Skeletal muscle cell (primary cell): ENCODE measurements at regions not wholly inside any gene's neighbourhood (a gene's known extent, or its start where the extent isn't known, plus 50 kb on each side); places are given as distances from the start of the nearest gene placed in this dataset.
"Not testable (repeated sequence)": the region's sequence is repeated elsewhere in the genome, so short reads cannot be mapped to it uniquely, and the experiment has no call there.

Experiments
- DNase-seq: peaks from one replicate; pipeline ENCODE4 v3.0.0-alpha.2; 2010; ENCODE audit warnings: low read depth
- H3K4me3 ChIP-seq: 2 replicates; pipeline ENCODE4 v1.5.1; 2011; ENCODE audit warnings: low read depth, mild to moderate bottlenecking, control low read depth, low read length, moderate library complexity

- H3K4me3 ChIP-seq, DNase-seq: not testable (repeated sequence)
Measured at GRCh38 chr3:75502769-75503756, 161.1 kb upstream of the FRG2C start.

DNA sequence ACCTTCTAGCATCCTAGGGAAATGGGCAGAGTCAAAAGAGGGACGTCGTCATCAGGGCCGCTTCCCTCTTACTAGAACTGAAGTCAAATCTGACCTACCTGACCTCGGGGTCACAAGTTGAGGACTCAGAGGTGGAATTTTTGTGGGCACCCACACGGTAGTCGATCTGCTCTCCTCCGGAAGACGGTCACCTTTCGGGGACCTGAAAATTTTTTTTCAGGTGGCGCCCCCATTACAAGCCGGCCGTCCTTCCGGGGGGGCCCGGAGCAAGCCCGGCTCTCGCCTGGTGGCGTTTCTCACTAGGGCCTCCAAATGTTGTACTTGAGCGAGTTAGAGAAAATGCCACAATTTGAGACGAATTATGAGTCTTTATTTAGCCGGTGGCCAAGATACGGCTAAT lies 157.5 kb upstream of the FRG2C start:
- no peak for DNase-seq
- H3K4me3 ChIP-seq: no peak overlapping the region

- H3K4me3 ChIP-seq, DNase-seq: not testable (repeated sequence)
Measured at GRCh38 chr3:75507956-75508355, 156.2 kb upstream of the FRG2C start.

GRCh38 chr3:75527657-75528056 lies 136.5 kb upstream of the FRG2C start:
- DNase-seq, H3K4me3 ChIP-seq: not testable (repeated sequence)

DNA sequence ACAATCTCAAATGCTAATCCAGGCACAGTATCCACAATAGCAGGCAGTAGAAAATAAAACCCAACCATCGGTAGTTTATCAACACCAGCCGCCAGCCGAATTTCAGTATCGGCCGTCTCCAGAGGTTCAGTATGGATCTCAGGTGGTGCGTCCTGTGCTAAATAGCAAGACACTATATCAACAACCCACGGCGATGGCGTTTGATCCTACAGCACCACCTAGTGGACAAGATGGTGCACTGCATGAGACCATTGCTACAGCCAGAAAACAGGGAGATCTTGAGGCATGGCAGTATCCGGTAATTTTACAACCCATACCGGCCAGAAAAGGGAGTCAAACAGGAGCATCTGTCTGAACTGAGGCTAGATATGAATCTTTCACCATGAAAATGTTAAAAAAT lies 112.0 kb upstream of the FRG2C start:
- DNase-seq: not testable (repeated sequence)

GRCh38 chr3:75564427-75564826 lies 99.7 kb upstream of the FRG2C start:
- H3K4me3 ChIP-seq, DNase-seq: not testable (repeated sequence)

More for the DNA sequence above, 112.0 kb upstream of the FRG2C start:
- H3K4me3 ChIP-seq: not testable (repeated sequence)

GRCh38 chr3:75572303-75572702 lies 91.8 kb upstream of the FRG2C start:
- H3K4me3 ChIP-seq, DNase-seq: not testable (repeated sequence)

- DNase-seq, H3K4me3 ChIP-seq: not testable (repeated sequence)
Measured at GRCh38 chr3:75579091-75579490, 85.0 kb upstream of the FRG2C start.

GRCh38 chr3:75579536-75579935 lies 84.6 kb upstream of the FRG2C start:
- DNase-seq, H3K4me3 ChIP-seq: not testable (repeated sequence)

DNA sequence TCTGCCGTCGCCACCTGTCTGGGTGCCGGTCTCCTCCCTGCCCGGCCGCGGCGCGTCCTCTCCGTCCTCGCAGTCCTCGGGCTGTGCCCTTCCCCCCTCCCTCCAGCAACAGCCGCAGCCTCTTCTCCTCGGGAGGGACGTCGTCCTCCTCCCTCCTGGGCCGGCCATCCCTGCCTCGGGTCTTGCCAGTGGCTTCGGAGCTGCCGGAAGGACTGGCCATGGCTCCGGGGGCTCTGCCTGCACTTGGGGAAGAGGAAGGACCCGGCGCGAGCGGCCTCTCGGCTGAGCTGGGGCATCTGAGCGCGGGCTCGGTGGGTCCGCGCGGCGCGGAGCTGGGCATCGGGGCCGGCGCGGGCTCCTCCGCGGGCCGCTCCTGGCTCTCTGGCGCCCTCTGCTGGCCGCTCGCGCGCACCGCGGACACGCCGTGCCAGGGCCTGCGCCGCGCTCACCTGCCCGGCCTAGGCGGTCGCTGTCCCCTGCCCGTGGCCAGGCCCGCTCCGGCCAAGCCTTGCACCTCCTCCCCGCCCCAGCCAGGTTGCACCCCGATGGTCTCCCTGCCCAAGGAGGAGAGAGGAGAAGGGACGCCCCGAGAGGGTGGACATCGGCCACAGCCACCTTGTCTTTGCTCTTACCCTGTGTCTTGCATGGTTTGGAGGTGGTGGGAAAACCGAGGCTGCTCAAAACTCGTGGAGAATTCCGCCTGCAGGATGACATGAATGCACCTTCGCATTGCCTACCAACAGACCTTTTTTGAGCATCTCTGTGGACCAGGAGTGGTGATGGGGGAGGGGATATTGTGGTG lies 83.9 kb upstream of the FRG2C start:
- not testable (repeated sequence) for DNase-seq
- peak overlapping the region; percentile 47 for H3K4me3 ChIP-seq

GRCh38 chr3:75582536-75582935 lies 81.6 kb upstream of the FRG2C start:
- not testable (repeated sequence) for H3K4me3 ChIP-seq, DNase-seq

- H3K4me3 ChIP-seq, DNase-seq: not testable (repeated sequence)
Measured at GRCh38 chr3:75583116-75583515, 81.0 kb upstream of the FRG2C start.

GRCh38 chr3:75587695-75588094 lies 76.4 kb upstream of the FRG2C start:
- H3K4me3 ChIP-seq, DNase-seq: not testable (repeated sequence)

DNA sequence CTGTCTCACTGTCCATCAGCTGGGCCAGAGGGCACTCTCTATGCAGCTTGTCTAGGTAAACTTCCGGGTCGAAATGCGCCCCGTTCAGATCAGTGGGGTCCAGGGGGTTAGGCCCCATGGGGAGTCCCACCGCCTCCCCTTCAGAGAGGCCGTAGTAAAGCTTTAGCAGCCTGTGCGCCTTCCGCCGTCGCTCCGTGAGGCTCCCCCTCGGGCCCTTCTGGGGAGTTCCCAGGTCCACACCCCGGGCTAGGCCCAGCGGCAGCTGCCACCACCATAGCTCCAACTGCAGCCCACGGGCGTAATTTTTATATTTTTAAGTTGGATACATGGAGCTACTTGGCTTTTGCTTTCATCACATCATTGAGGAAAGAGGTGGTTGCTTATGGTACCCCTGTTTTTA lies 73.7 kb upstream of the FRG2C start:
- DNase-seq, H3K4me3 ChIP-seq: not testable (repeated sequence)

DNA sequence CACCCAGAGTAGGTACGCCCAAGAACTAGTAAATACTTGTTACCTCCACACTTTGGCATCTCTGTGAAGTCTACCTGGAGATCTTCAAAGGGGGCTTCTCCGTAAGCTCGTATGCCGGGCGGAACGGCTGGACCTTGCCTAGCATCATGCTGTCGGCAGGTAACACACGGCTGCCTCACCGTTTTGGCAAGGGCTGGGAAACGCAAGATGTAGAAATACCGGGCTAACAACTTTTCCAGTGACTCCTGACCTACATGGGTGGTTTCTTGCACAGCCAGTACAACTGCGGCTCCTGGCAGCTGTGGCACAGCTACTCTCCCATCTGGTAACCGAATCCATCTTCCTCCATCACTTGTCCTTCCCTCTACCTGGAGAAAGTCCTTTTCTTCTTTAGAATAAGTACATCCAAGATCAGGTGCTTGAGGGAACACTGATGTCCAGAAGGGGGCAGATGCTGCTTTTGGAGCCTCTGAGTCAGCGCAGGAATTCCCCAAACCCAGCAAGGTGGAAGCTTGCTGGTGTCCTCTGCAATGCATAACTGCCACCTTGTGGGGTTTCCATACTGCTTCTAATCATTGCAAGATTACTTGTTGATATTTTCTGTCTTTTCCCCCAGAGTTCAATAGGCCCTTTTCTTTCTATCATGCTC lies 59.7 kb upstream of the FRG2C start:
- not testable (repeated sequence) for DNase-seq, H3K4me3 ChIP-seq

DNA sequence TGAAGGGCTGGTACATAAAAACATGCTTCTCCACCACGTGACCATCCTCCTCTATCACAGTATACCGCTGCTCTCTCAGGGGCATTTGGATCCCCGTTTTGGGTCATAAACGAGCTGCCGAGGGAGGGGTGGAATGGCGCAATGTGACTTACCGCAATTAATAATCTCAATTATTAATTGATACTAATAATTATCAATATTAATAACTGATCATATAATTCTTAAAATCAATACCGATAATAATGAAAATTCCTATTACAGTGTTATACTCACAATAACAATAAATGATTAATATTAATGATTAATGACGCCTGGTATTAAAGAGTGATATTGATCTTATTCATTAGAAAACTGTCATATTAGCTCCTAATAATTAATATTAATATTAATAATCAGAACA lies 56.1 kb upstream of the FRG2C start:
- not testable (repeated sequence) for DNase-seq, H3K4me3 ChIP-seq

GRCh38 chr3:75609598-75609997 lies 54.5 kb upstream of the FRG2C start:
- H3K4me3 ChIP-seq, DNase-seq: not testable (repeated sequence)

DNA sequence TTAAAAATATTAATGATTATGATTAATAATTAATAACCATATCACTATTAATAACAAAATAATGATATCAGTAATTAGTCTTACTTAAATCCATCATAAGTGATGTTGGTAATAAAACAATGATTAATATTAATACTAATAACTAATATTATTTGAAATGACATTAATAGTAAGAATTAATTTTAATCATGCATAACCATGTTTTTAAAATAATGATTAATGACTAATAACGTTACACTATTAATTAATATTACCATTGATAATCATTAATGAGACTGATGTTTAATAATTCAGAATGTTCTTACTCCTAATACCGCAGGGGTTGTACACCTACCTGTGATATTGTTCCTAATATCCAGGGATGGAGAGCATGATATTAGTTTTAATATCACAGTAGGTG lies 53.4 kb upstream of the FRG2C start:
- H3K4me3 ChIP-seq: no peak overlapping the region
- DNase-seq: no peak

DNA sequence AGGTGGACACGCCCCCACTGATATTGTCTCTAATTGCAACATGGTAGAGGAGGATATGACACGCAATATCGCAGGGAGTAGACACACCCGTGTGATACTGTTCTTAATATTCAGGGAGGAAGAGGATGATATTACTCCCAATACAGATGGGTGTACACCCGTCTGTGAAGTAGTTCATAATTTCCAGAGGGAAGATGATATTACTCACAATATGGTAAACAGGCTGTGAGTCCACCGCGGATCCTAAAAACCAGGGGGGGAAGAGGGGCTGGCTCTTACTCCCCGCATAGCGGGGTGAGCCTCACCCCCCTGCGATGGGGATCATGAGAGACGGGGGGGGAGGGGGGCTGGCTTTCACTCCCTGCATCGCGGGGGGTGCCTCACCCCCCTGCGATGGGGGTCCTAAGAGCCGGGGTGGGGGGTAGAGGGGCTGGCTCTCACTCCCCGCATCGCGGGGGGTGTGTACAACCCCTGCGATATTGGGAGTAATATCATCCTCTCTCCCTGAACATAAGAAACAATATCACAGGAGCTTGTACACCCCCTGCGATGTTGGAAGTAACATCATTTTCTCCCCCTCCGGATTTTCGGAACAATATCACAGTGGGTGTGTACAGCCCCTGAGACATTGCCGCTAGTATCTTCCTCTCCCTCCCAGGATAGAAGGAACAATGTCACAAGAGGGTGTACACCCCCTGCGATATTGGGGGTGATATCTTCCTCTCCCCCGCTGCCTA lies 52.2 kb upstream of the FRG2C start:
- DNase-seq, H3K4me3 ChIP-seq: not testable (repeated sequence)
